Activated naive CD4-positive, alpha-beta T cell treated with anti-CD3 and anti-CD28 coated beads for 36 hours (primary cell): ENCODE measurements at regions not wholly inside any gene's neighbourhood (a gene's known extent, or its start where the extent isn't known, plus 50 kb on each side); places are given as distances from the start of the nearest gene placed in this dataset.

Experiments used
- CTCF ChIA-PET: fragments of 350-600 bp; sonication (Branson Sonifier 250); formaldehyde crosslinking; loops from one replicate; lab custom pipeline; 2021; ENCODE audit warnings: antibody characterized with exemption; lab: Charles Lee
- DNase-seq: peaks from one replicate; pipeline ENCODE4 v3.0.0-alpha.2; 2020
- H3K27ac Mint-ChIP-seq: one replicate; pipeline ENCODE4 v1.8.0; 2021; ENCODE audit warnings: mild to moderate bottlenecking, mixed read lengths
- H3K27me3 Mint-ChIP-seq: one replicate; pipeline ENCODE4 v1.8.0; 2021; ENCODE audit warnings: low read depth, mixed read lengths
- H3K36me3 Mint-ChIP-seq: one replicate; pipeline ENCODE4 v1.8.0; 2021; ENCODE audit warnings: low read depth, mixed read lengths
- H3K4me1 Mint-ChIP-seq: one replicate; pipeline ENCODE4 v1.8.0; 2021; ENCODE audit warnings: low read depth, mixed read lengths
- H3K4me3 Mint-ChIP-seq: one replicate; pipeline ENCODE4 v1.8.0; 2021; ENCODE audit warnings: mild to moderate bottlenecking, moderate library complexity, mixed read lengths
- H3K9me3 Mint-ChIP-seq: one replicate; pipeline ENCODE4 v1.8.0; 2021; ENCODE audit warnings: mixed read lengths
- intact Hi-C: fragments of 100-400 bp; cut with micrococcal nuclease; formaldehyde crosslinking; loops from one replicate; pipeline ENCODE4 v1.15.1; 2023

GRCh38 chr11:70604221-70604620 lies 205.9 kb downstream of the CTTN start:
- no peak for DNase-seq
- Mint-ChIP-seq H3K4me3 (no peak overlapping the region), H3K9me3 (no peaks in the 10 kb centered on the region), H3K27ac (no peak overlapping the region), H3K27me3 (peaks cover under 1% of the 10 kb centered on the region), H3K36me3 (no peaks in the 10 kb centered on the region), H3K4me1 (no peaks in the 10 kb centered on the region)
- CTCF ChIA-PET = no interaction called here
- intact Hi-C loops = no loop called here

DNA sequence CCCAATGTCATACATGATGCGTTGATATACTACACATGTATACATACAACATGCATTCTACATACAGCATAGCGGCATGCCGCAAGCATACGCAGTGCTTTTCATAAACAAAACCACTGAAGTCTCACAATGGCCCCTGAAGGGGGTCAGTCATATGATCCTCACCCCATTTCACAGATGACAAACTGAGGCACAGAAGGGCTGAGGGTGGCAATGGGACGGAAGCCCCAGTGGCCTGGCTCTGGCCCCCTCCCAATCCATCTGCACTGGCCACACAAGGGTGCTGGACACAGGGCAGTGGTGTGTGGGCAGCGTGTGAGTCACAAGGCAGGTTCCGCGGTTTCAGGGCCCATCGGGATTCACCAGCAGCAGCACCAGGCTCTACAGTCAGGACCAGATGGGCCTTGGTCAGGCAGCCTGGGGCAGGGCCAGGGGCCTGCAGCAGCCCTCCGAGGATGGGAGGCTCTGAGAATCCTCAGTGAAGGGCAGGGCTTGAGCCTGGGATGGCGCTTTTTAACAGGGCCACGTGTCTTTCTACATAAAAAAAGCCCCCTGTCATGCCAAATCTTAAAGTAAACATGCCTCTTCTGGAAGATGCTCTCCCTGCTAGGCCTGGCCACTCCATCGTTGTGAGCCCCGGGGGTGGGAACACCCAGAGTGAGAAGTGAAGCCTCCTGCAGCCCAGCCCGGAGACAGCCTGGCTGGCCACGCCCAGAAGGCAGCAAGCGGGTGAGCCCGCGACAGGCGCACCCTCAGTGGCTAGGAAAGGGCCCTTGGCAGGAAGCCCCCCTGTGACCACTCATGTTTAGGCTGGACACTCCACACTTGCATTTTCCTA lies 206.5 kb downstream of the CTTN start:
- no peaks in the 10 kb centered on the region for H3K36me3 Mint-ChIP-seq
- no peak overlapping the region for H3K27ac Mint-ChIP-seq
- H3K4me3 Mint-ChIP-seq = no peak overlapping the region
- H3K4me1 Mint-ChIP-seq = no peaks in the 10 kb centered on the region
- DNase-seq = no peak
- CTCF ChIA-PET = no interaction called here
- H3K27me3 Mint-ChIP-seq = peaks cover 2% of the 10 kb centered on the region
- intact Hi-C loops = no loop called here
- no peaks in the 10 kb centered on the region for H3K9me3 Mint-ChIP-seq

GRCh38 chr11:70605468-70605815 lies 207.1 kb downstream of the CTTN start:
- Mint-ChIP-seq H3K4me3 (no peak overlapping the region), H3K27me3 (peaks cover 2% of the 10 kb centered on the region), H3K36me3 (no peaks in the 10 kb centered on the region), H3K4me1 (no peaks in the 10 kb centered on the region), H3K27ac (no peak overlapping the region), H3K9me3 (no peaks in the 10 kb centered on the region)
- CTCF ChIA-PET = no interaction called here
- intact Hi-C loops = no loop called here
- DNase-seq = no peak

DNA sequence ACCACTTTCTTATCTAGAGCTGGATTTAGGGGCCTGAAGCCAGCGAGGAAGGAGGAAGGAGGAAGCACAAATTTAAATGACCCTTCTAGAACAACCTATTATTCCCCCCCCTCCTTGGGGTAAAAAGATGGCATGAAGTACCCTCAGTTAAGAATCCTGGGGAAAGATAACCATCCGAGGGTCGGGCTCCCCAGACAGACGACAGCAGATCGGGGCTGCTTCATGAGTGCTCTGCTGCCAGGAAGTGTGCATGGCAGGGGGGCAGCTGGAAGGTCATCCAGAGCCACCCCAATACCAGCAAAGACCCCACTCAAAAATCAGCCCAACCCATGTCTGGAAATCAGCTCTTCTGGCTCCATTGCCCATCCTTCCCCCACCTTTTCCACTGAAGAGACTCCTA lies 207.5 kb downstream of the CTTN start:
- H3K36me3 Mint-ChIP-seq = no peaks in the 10 kb centered on the region
- intact Hi-C loops = no loop called here
- CTCF ChIA-PET = no interaction called here

GRCh38 chr11:70606248-70606950 lies 208.1 kb downstream of the CTTN start:
- Mint-ChIP-seq H3K4me1 (no peaks in the 10 kb centered on the region), H3K27ac (no peak overlapping the region), H3K4me3 (no peak overlapping the region), H3K36me3 (no peaks in the 10 kb centered on the region), H3K9me3 (no peaks in the 10 kb centered on the region), H3K27me3 (peaks cover 2% of the 10 kb centered on the region)
- DNase-seq = no peak
- CTCF ChIA-PET = no interaction called here
- intact Hi-C loops = no loop called here

More for the DNA sequence above, 207.5 kb downstream of the CTTN start:
- Mint-ChIP-seq H3K4me1 (no peaks in the 10 kb centered on the region), H3K27me3 (peaks cover 2% of the 10 kb centered on the region), H3K4me3 (no peak overlapping the region), H3K27ac (no peak overlapping the region), H3K9me3 (no peaks in the 10 kb centered on the region)
- no peak for DNase-seq

DNA sequence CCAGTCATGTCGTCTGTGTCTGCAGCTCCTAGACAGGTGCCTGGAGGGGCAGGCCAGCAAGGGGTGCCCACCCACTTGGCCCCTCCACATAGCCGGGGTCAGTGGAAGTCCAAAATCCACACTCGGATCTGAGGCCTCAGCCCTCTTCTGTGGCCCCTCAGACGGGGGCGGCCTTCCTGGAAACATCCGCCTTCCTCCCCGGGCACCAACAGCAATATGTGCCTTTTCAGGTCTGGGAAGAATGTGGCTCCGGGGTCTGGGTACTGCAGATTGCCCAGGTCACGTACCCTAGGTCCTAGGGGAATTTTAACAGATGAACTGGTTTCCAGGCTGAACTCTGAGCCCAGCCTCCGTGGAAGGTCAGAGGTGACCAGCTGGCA lies 208.6 kb downstream of the CTTN start:
- H3K36me3 Mint-ChIP-seq = no peaks in the 10 kb centered on the region
- no peak overlapping the region for H3K4me3 Mint-ChIP-seq
- CTCF ChIA-PET = no interaction called here
- H3K27ac Mint-ChIP-seq = no peak overlapping the region
- no peaks in the 10 kb centered on the region for H3K9me3 Mint-ChIP-seq
- H3K4me1 Mint-ChIP-seq = no peaks in the 10 kb centered on the region
- DNase-seq = no peak
- H3K27me3 Mint-ChIP-seq = peaks cover 2% of the 10 kb centered on the region
- intact Hi-C loops = no loop called here

- Mint-ChIP-seq H3K4me3 (no peak overlapping the region), H3K4me1 (no peaks in the 10 kb centered on the region), H3K27me3 (peaks cover 3% of the 10 kb centered on the region), H3K9me3 (no peaks in the 10 kb centered on the region), H3K27ac (no peak overlapping the region), H3K36me3 (no peaks in the 10 kb centered on the region)
- intact Hi-C loops = no loop called here
- CTCF ChIA-PET = no interaction called here
- DNase-seq = no peak
These were observed 209.2 kb downstream of the CTTN start for GRCh38 chr11:70607561-70607960.

GRCh38 chr11:70608568-70609470 lies 210.5 kb downstream of the CTTN start:
- CTCF ChIA-PET = no interaction called here
- Mint-ChIP-seq H3K36me3 (no peaks in the 10 kb centered on the region), H3K27me3 (peaks cover 4% of the 10 kb centered on the region), H3K4me1 (no peaks in the 10 kb centered on the region), H3K27ac (no peak overlapping the region), H3K4me3 (no peak overlapping the region), H3K9me3 (no peaks in the 10 kb centered on the region)
- DNase-seq = no peak
- intact Hi-C loops = no loop called here

DNA sequence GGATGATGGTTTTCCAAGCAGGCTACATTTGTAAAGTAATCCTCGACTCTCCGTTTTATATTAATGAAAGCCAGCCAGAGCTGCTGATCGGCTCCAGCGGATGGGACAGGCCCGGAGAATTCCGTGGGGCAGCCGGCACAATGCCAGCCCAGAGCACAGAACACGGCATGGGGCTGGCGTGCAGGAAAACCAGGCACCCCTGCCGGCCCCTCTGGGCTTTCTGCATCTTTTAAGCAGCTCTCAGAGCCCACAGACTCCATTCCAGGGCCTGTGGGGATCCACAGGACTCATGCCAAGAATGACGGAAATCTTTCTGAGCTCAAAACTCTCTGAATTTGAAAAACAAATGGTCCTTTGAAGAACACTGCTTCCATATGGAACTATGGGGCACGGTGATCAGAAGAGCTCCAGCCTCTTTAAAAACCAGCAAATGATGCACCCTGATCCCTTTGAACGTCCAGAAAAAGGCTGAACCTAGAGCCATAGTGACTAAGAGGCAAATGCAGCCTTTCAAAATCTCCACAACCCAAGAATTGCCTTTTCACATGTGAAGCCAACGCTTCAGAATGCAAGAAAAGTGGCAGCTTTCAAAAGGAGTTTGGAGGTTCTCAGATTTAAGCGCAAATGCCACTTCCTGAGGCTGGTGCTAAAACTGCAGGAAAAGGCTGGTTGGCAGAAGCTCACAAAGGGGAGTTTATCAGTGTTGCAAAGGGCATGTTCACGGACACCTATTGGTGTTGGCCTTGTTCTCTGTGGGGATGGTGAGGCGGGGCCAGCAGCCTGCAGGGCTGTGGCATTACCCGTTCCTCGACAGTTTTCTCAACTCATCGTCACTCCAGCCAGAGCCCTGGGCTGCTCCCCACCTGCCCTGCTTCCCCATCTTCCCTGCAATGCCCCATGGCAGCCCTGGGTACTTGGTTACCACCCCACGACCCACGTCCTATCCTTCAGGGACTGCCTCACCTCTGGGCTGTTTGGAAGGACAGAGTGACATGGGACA lies 212.5 kb downstream of the CTTN start:
- CTCF ChIA-PET = no interaction called here
- DNase-seq = no peak
- Mint-ChIP-seq H3K27me3 (peaks cover 4% of the 10 kb centered on the region), H3K27ac (no peak overlapping the region), H3K4me1 (no peaks in the 10 kb centered on the region), H3K36me3 (no peaks in the 10 kb centered on the region), H3K4me3 (no peak overlapping the region), H3K9me3 (no peaks in the 10 kb centered on the region)
- intact Hi-C loops = no loop called here

GRCh38 chr11:70611821-70612220 lies 213.5 kb downstream of the CTTN start:
- H3K4me3 Mint-ChIP-seq = no peak overlapping the region
- H3K27ac Mint-ChIP-seq = no peak overlapping the region
- DNase-seq = no peak
- H3K36me3 Mint-ChIP-seq = no peaks in the 10 kb centered on the region
- CTCF ChIA-PET = no interaction called here
- H3K27me3 Mint-ChIP-seq = peaks cover 4% of the 10 kb centered on the region
- no peaks in the 10 kb centered on the region for H3K9me3 Mint-ChIP-seq
- intact Hi-C loops = no loop called here
- no peaks in the 10 kb centered on the region for H3K4me1 Mint-ChIP-seq

DNA sequence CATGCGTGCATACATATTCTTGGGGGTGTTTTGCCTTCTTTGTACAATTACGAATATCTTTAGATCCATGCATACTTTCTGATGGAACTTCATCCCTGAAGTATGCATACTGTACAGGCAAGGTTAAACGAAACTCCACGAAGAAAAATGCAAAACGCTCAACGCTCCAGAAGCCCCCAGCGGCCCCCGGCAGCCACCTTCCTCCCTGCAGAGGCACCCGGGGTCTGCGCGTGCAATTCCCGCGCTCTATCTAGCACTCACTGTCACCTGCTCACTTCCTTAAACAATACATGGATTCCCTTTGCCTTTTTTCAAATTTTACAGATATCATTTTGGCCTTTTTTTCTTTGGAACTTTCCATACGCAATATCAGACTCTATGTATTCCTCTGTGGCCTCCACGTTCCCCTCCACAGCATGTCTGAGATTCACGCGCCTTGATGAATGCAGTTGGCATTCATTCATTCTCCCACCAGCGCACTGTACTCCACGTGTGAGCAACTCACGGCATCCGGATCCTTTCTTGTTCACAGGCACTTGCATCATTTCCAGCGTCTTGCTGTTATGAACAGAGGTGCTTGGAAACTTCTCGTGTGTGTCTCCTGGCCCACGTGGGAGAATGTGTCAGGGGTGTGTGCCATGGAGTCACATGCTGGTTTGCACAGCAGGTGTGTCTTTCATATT lies 214.3 kb downstream of the CTTN start:
- Mint-ChIP-seq H3K27ac (no peak overlapping the region), H3K27me3 (peaks cover 4% of the 10 kb centered on the region), H3K4me1 (no peaks in the 10 kb centered on the region), H3K36me3 (no peaks in the 10 kb centered on the region), H3K4me3 (no peak overlapping the region), H3K9me3 (no peaks in the 10 kb centered on the region)
- CTCF ChIA-PET = no interaction called here
- intact Hi-C loops = no loop called here
- DNase-seq = no peak
